GM23338 (cell line): ENCODE measurements at regions not wholly inside any gene's neighbourhood (a gene's known extent, or its start where the extent isn't known, plus 50 kb on each side); places are given as distances from the start of the nearest gene placed in this dataset.

ENCODE experiments used
- ATAC-seq: fragments of 200-7000 bp; cut with Tn5 transposase; 3 replicates; pipeline ENCODE4 v1.9.1; 2020
- DNase-seq: peaks from one replicate; pipeline ENCODE4 v3.0.0-alpha.2; 2015; ENCODE audit warnings: low spot score
- H2AFZ ChIP-seq: fragments of 200-600 bp; sonication (generic); 2 replicates; pipeline ENCODE4 v1.8.0; 2016; ENCODE audit warnings: antibody characterized with exemption, mild to moderate bottlenecking, moderate library complexity
- H3F3A ChIP-seq: fragments of 200-600 bp; sonication (generic); replicated peaks from 2 replicates; pipeline ENCODE4 v1.8.0; 2017; ENCODE audit warnings: antibody characterized with exemption, mixed run types, low read depth
- H3K27ac ChIP-seq: fragments of 200-600 bp; sonication (generic); 2 replicates; pipeline ENCODE4 v1.6.1; 2016; ENCODE audit warnings: low read depth
- H3K27me3 ChIP-seq: fragments of 200-600 bp; sonication (generic); 2 replicates; pipeline ENCODE4 v1.8.0; 2016; ENCODE audit warnings: mild to moderate bottlenecking, mixed run types, moderate library complexity; ENCODE audit not compliant: insufficient read depth
- H3K36me3 ChIP-seq: fragments of 200-600 bp; sonication (generic); 2 replicates; pipeline ENCODE4 v1.8.0; 2016; ENCODE audit warnings: mild to moderate bottlenecking; ENCODE audit not compliant: insufficient read depth
- H3K4me1 ChIP-seq: fragments of 200-600 bp; sonication (generic); 2 replicates; pipeline ENCODE4 v1.8.0; 2016; ENCODE audit warnings: mild to moderate bottlenecking, moderate library complexity; ENCODE audit not compliant: insufficient read depth
- H3K4me2 ChIP-seq: fragments of 200-600 bp; sonication (generic); 2 replicates; pipeline ENCODE4 v1.7.1; 2017; ENCODE audit warnings: mixed run types
- H3K4me3 ChIP-seq: fragments of 200-600 bp; sonication (generic); 2 replicates; pipeline ENCODE4 v1.6.1; 2016; ENCODE audit warnings: mixed run types
- H3K79me2 ChIP-seq: fragments of 200-600 bp; sonication (generic); replicated peaks from 2 replicates; pipeline ENCODE4 v1.8.0; 2017; ENCODE audit warnings: mild to moderate bottlenecking; ENCODE audit not compliant: insufficient read depth
- H3K9me2 ChIP-seq: fragments of 200-600 bp; sonication (generic); 2 replicates; pipeline ENCODE4 v1.8.0; 2017; ENCODE audit not compliant: insufficient read depth
- H4K20me1 ChIP-seq: fragments of 200-600 bp; sonication (generic); replicated peaks from 2 replicates; pipeline ENCODE4 v1.8.0; 2017; ENCODE audit warnings: mild to moderate bottlenecking; ENCODE audit not compliant: insufficient read depth
- H3K27ac Mint-ChIP-seq: 2 replicates; pipeline ENCODE4 v1.8.0; 2020; ENCODE audit warnings: inconsistent platforms, mild to moderate bottlenecking, moderate library complexity, mixed read lengths
- H3K27me3 Mint-ChIP-seq: 3 replicates; pipeline ENCODE4 v1.8.0; 2022; ENCODE audit warnings: low read depth, mild to moderate bottlenecking, moderate library complexity, mixed read lengths, inconsistent platforms; ENCODE audit not compliant: insufficient read depth, poor library complexity
- H3K36me3 Mint-ChIP-seq: 3 replicates; pipeline ENCODE4 v1.8.0; 2021; ENCODE audit warnings: low read depth, mild to moderate bottlenecking, inconsistent platforms, moderate library complexity, mixed read lengths
- H3K4me1 Mint-ChIP-seq: 3 replicates; pipeline ENCODE4 v1.8.0; 2020; ENCODE audit warnings: mild to moderate bottlenecking, inconsistent platforms, mixed read lengths
- H3K4me3 Mint-ChIP-seq: 3 replicates; pipeline ENCODE4 v1.8.0; 2021; ENCODE audit warnings: moderate library complexity, mild to moderate bottlenecking, inconsistent platforms, mixed read lengths
- H3K9me3 Mint-ChIP-seq: 3 replicates; pipeline ENCODE4 v1.8.0; 2020; ENCODE audit warnings: moderate library complexity, mild to moderate bottlenecking, inconsistent platforms, mixed read lengths
- EZH2 ChIP-seq: fragments of 200-600 bp; sonication (generic); IDR thresholded peaks from one replicate; pipeline ENCODE4 v1.8.0; 2017; ENCODE audit warnings: antibody characterized with exemption, mild to moderate bottlenecking, low read depth; ENCODE audit not compliant: unreplicated experiment
- EZH2phosphoT487 ChIP-seq: fragments of 200-600 bp; sonication (generic); IDR thresholded peaks from one replicate; pipeline ENCODE4 v1.8.1; 2018; ENCODE audit warnings: antibody characterized with exemption; ENCODE audit not compliant: unreplicated experiment
- JUNB ChIP-seq: IDR thresholded peaks from one replicate; pipeline ENCODE4 v1.6.1; 2016; ENCODE audit warnings: antibody characterized with exemption; ENCODE audit not compliant: unreplicated experiment
- NANOG ChIP-seq: IDR thresholded peaks from 2 replicates; pipeline ENCODE4 v1.6.1; 2016; ENCODE audit warnings: antibody characterized with exemption, borderline replicate concordance
- POLR2AphosphoS5 ChIP-seq: IDR thresholded peaks from 2 replicates; pipeline ENCODE4 v1.6.1; 2016; ENCODE audit warnings: antibody characterized with exemption, low read depth
- STAT1 ChIP-seq: IDR thresholded peaks from one replicate; pipeline ENCODE4 v1.6.1; 2016; ENCODE audit warnings: antibody characterized with exemption; ENCODE audit not compliant: unreplicated experiment
- ZNF114 ChIP-seq: fragments of 250-450 bp; sonication (Bioruptor Pico); IDR thresholded peaks from 2 replicates; pipeline ENCODE4 v1.5.0; 2020; ENCODE audit warnings: mild to moderate bottlenecking, moderate library complexity
- TF ChIP-seq, protein P1 (sequence below): fragments of 250-450 bp; sonication (Bioruptor Pico); IDR thresholded peaks from 2 replicates; pipeline ENCODE4 v1.5.0; 2020; ENCODE audit warnings: mild to moderate bottlenecking, moderate library complexity
- TF ChIP-seq, protein P2 (sequence below): IDR thresholded peaks from one replicate; pipeline ENCODE4 v1.6.1; 2018; ENCODE audit warnings: antibody characterized with exemption; ENCODE audit not compliant: unreplicated experiment
- TF ChIP-seq, protein P3 (sequence below): IDR thresholded peaks from 2 replicates; pipeline ENCODE4 v1.6.1; 2016; ENCODE audit warnings: antibody characterized with exemption
- TF ChIP-seq, protein P4 (sequence below), 2 experiments: fragments of 200-600 bp in 1 of 2; sonication (generic) in 1 of 2; conservative IDR thresholded peaks; 2 replicates each; pipeline versions ENCODE4 v1.5.1 to v1.6.1; 2016 to 2017; ENCODE audit warnings: antibody characterized with exemption in 2 of 2, low read depth in 2 of 2, mild to moderate bottlenecking in 2 of 2, moderate library complexity in 1 of 2

DNA sequence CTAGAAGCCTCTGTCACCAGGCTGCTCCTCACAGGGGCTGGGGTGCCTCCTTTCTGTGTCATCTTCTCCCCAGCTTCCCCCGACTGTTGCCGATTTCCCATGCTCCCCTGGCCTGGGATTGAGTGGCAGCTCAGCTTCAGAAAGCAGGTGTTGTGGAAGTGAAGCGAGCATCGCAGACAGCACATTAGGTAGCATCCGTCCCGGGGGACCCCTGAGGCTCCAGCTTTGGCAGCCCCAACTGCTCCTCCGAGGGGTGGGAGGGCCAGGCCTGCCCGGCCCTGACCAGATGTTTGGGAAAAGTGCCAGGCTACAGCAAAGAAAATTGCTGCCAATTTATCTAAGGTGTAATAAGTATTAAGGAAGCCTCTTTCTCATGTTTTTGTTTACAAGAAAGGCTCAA lies 1045.6 kb downstream of the BCL11B start:
- Mint-ChIP-seq H3K4me3 (no peak overlapping the region), H3K9me3 (no peaks in the 10 kb centered on the region; the same call in 1 of the 3 replicates), H3K27ac (no peak overlapping the region), H3K4me1 (no peaks in the 10 kb centered on the region), H3K36me3 (no peaks in the 10 kb centered on the region), H3K27me3 (no peaks in the 10 kb centered on the region)
- no peaks in the 10 kb centered on the region for H3K27me3 ChIP-seq
- H2AFZ ChIP-seq: no peak overlapping the region
- no peak for TF ChIP-seq JUNB
- TF ChIP-seq, protein P1, sequence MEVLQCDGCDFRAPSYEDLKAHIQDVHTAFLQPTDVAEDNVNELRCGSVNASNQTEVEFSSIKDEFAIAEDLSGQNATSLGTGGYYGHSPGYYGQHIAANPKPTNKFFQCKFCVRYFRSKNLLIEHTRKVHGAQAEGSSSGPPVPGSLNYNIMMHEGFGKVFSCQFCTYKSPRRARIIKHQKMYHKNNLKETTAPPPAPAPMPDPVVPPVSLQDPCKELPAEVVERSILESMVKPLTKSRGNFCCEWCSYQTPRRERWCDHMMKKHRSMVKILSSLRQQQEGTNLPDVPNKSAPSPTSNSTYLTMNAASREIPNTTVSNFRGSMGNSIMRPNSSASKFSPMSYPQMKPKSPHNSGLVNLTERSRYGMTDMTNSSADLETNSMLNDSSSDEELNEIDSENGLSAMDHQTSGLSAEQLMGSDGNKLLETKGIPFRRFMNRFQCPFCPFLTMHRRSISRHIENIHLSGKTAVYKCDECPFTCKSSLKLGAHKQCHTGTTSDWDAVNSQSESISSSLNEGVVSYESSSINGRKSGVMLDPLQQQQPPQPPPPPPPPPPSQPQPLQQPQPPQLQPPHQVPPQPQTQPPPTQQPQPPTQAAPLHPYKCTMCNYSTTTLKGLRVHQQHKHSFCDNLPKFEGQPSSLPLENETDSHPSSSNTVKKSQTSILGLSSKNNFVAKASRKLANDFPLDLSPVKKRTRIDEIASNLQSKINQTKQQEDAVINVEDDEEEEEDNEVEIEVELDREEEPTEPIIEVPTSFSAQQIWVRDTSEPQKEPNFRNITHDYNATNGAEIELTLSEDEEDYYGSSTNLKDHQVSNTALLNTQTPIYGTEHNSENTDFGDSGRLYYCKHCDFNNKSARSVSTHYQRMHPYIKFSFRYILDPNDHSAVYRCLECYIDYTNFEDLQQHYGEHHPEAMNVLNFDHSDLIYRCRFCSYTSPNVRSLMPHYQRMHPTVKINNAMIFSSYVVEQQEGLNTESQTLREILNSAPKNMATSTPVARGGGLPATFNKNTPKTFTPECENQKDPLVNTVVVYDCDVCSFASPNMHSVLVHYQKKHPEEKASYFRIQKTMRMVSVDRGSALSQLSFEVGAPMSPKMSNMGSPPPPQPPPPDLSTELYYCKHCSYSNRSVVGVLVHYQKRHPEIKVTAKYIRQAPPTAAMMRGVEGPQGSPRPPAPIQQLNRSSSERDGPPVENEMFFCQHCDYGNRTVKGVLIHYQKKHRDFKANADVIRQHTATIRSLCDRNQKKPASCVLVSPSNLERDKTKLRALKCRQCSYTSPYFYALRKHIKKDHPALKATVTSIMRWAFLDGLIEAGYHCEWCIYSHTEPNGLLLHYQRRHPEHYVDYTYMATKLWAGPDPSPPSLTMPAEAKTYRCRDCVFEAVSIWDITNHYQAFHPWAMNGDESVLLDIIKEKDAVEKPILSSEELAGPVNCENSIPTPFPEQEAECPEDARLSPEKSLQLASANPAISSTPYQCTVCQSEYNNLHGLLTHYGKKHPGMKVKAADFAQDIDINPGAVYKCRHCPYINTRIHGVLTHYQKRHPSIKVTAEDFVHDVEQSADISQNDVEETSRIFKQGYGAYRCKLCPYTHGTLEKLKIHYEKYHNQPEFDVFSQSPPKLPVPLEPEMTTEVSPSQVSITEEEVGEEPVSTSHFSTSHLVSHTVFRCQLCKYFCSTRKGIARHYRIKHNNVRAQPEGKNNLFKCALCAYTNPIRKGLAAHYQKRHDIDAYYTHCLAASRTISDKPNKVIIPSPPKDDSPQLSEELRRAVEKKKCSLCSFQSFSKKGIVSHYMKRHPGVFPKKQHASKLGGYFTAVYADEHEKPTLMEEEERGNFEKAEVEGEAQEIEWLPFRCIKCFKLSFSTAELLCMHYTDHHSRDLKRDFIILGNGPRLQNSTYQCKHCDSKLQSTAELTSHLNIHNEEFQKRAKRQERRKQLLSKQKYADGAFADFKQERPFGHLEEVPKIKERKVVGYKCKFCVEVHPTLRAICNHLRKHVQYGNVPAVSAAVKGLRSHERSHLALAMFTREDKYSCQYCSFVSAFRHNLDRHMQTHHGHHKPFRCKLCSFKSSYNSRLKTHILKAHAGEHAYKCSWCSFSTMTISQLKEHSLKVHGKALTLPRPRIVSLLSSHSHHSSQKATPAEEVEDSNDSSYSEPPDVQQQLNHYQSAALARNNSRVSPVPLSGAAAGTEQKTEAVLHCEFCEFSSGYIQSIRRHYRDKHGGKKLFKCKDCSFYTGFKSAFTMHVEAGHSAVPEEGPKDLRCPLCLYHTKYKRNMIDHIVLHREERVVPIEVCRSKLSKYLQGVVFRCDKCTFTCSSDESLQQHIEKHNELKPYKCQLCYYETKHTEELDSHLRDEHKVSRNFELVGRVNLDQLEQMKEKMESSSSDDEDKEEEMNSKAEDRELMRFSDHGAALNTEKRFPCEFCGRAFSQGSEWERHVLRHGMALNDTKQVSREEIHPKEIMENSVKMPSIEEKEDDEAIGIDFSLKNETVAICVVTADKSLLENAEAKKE (CRISPR knock-in tag): no peak
- no peak for TF ChIP-seq ZNF114 (CRISPR knock-in tag)
- TF ChIP-seq, protein P2, sequence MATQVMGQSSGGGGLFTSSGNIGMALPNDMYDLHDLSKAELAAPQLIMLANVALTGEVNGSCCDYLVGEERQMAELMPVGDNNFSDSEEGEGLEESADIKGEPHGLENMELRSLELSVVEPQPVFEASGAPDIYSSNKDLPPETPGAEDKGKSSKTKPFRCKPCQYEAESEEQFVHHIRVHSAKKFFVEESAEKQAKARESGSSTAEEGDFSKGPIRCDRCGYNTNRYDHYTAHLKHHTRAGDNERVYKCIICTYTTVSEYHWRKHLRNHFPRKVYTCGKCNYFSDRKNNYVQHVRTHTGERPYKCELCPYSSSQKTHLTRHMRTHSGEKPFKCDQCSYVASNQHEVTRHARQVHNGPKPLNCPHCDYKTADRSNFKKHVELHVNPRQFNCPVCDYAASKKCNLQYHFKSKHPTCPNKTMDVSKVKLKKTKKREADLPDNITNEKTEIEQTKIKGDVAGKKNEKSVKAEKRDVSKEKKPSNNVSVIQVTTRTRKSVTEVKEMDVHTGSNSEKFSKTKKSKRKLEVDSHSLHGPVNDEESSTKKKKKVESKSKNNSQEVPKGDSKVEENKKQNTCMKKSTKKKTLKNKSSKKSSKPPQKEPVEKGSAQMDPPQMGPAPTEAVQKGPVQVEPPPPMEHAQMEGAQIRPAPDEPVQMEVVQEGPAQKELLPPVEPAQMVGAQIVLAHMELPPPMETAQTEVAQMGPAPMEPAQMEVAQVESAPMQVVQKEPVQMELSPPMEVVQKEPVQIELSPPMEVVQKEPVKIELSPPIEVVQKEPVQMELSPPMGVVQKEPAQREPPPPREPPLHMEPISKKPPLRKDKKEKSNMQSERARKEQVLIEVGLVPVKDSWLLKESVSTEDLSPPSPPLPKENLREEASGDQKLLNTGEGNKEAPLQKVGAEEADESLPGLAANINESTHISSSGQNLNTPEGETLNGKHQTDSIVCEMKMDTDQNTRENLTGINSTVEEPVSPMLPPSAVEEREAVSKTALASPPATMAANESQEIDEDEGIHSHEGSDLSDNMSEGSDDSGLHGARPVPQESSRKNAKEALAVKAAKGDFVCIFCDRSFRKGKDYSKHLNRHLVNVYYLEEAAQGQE: no peak
- TF ChIP-seq STAT1: no peak
- no peak for TF ChIP-seq NANOG
- TF ChIP-seq, protein P3, sequence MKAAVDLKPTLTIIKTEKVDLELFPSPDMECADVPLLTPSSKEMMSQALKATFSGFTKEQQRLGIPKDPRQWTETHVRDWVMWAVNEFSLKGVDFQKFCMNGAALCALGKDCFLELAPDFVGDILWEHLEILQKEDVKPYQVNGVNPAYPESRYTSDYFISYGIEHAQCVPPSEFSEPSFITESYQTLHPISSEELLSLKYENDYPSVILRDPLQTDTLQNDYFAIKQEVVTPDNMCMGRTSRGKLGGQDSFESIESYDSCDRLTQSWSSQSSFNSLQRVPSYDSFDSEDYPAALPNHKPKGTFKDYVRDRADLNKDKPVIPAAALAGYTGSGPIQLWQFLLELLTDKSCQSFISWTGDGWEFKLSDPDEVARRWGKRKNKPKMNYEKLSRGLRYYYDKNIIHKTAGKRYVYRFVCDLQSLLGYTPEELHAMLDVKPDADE: no peak
- TF ChIP-seq, protein P4, sequence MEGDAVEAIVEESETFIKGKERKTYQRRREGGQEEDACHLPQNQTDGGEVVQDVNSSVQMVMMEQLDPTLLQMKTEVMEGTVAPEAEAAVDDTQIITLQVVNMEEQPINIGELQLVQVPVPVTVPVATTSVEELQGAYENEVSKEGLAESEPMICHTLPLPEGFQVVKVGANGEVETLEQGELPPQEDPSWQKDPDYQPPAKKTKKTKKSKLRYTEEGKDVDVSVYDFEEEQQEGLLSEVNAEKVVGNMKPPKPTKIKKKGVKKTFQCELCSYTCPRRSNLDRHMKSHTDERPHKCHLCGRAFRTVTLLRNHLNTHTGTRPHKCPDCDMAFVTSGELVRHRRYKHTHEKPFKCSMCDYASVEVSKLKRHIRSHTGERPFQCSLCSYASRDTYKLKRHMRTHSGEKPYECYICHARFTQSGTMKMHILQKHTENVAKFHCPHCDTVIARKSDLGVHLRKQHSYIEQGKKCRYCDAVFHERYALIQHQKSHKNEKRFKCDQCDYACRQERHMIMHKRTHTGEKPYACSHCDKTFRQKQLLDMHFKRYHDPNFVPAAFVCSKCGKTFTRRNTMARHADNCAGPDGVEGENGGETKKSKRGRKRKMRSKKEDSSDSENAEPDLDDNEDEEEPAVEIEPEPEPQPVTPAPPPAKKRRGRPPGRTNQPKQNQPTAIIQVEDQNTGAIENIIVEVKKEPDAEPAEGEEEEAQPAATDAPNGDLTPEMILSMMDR (conservative IDR thresholded peaks at IDR 0.05; ENCODE audit: low read depth in 2 of 2): no peak
- TF ChIP-seq EZH2phosphoT487: no peak
- no peak for TF ChIP-seq EZH2
- no peak for TF ChIP-seq POLR2AphosphoS5
- no peaks in the 10 kb centered on the region for H3K36me3 ChIP-seq
- H3K79me2 ChIP-seq: no peaks in the 10 kb centered on the region
- H3K4me3 ChIP-seq: no peak overlapping the region
- DNase-seq (no peak), ATAC-seq (no peak)
- H3K4me1 ChIP-seq: no peaks in the 10 kb centered on the region
- no peak overlapping the region for H3K4me2 ChIP-seq
- no peak overlapping the region for H3K27ac ChIP-seq
- no peaks in the 10 kb centered on the region for H3F3A ChIP-seq
- 0 out of 2 replicates have a peak, but pooled peaks cover 4% of the 10 kb centered on the region for H3K9me2 ChIP-seq
- no peaks in the 10 kb centered on the region for H4K20me1 ChIP-seq
